ENCODE measurements at regions not wholly inside any gene's neighbourhood (a gene's known extent, or its start where the extent isn't known, plus 50 kb on each side); places are given as distances from the start of the nearest gene placed in this dataset.

DNA sequence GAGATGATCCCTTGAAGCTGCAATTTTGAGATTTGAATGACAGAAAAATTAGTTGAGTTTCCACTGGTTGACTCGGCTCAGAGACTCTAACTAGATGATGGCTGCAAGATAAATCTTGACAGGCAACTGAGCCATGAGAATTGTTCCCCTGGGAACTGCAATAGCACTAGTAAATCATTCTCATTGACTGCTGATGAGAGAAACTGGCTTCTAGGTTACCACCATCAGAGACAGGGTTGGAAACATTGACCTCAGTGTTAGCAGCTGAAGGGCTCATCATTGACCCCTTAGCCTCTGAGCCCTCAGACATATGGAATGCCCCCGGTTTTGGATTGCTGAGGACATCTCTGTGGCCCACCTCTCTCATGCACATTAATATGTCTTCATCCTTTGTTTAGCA, 125.4 kb upstream of the COX10 start:
- no peak for TF ChIP-seq MXI1 (conservative IDR thresholded peaks at IDR 0.05; ENCODE audit: poor library complexity, severe bottlenecking)
- TF ChIP-seq CTCF (IDR thresholded peaks at IDR 0.05; ENCODE audit: poor library complexity, severe bottlenecking) = no peak
- TF ChIP-seq POLR2AphosphoS5 (IDR thresholded peaks at IDR 0.05) = peak; percentile 91
- no peak for TF ChIP-seq TAF1 (IDR thresholded peaks at IDR 0.05; ENCODE audit: low read depth)
- no peak for TF ChIP-seq RAD21 (conservative IDR thresholded peaks at IDR 0.05)
- TF ChIP-seq EZH2 (IDR thresholded peaks at IDR 0.05; ENCODE audit: borderline replicate concordance, insufficient read depth, low read length, poor library complexity, severe bottlenecking) = no peak
- TF ChIP-seq SMC3 (conservative IDR thresholded peaks at IDR 0.05; ENCODE audit: poor library complexity) = no peak
- TF ChIP-seq EP300 (conservative IDR thresholded peaks at IDR 0.05; ENCODE audit: poor library complexity, severe bottlenecking) = peak; percentile 85
- TF ChIP-seq, protein P1, sequence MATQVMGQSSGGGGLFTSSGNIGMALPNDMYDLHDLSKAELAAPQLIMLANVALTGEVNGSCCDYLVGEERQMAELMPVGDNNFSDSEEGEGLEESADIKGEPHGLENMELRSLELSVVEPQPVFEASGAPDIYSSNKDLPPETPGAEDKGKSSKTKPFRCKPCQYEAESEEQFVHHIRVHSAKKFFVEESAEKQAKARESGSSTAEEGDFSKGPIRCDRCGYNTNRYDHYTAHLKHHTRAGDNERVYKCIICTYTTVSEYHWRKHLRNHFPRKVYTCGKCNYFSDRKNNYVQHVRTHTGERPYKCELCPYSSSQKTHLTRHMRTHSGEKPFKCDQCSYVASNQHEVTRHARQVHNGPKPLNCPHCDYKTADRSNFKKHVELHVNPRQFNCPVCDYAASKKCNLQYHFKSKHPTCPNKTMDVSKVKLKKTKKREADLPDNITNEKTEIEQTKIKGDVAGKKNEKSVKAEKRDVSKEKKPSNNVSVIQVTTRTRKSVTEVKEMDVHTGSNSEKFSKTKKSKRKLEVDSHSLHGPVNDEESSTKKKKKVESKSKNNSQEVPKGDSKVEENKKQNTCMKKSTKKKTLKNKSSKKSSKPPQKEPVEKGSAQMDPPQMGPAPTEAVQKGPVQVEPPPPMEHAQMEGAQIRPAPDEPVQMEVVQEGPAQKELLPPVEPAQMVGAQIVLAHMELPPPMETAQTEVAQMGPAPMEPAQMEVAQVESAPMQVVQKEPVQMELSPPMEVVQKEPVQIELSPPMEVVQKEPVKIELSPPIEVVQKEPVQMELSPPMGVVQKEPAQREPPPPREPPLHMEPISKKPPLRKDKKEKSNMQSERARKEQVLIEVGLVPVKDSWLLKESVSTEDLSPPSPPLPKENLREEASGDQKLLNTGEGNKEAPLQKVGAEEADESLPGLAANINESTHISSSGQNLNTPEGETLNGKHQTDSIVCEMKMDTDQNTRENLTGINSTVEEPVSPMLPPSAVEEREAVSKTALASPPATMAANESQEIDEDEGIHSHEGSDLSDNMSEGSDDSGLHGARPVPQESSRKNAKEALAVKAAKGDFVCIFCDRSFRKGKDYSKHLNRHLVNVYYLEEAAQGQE (IDR thresholded peaks at IDR 0.05; ENCODE audit: borderline replicate concordance) = no peak
